Thyroid gland (tissue), 4 donors: ENCODE measurements at regions not wholly inside any gene's neighbourhood (a gene's known extent, or its start where the extent isn't known, plus 50 kb on each side); places are given as distances from the start of the nearest gene placed in this dataset.

Source experiments
- DNase-seq, 2 donors: peaks; one replicate each; pipeline ENCODE4 v3.0.0-alpha.2; 2019
- H3K27ac ChIP-seq, 3 donors: fragments of 200-600 bp; sonication (generic); 1 replicate in 2 of 3; 2 replicates in 1 of 3; pipeline ENCODE4 v1.5.1; 2016 to 2019; ENCODE audit warnings: mild to moderate bottlenecking in 1 of 3, moderate library complexity in 1 of 3
- H3K27me3 ChIP-seq: fragments of 200-600 bp; sonication (generic); one replicate; pipeline ENCODE4 v1.5.1; 2019
- H3K36me3 ChIP-seq, 2 donors: fragments of 200-600 bp; sonication (generic); one replicate each; pipeline ENCODE4 v1.5.1; 2016 to 2019
- H3K4me1 ChIP-seq, 2 donors: fragments of 200-600 bp; sonication (generic); one replicate each; pipeline ENCODE4 v1.5.1; 2017 to 2019
- H3K4me3 ChIP-seq, 3 donors: fragments of 200-600 bp; sonication (generic); replicated peaks in 1 of 3; 1 replicate in 2 of 3; 2 replicates in 1 of 3; pipeline ENCODE4 v1.5.1; 2016; ENCODE audit warnings: mild to moderate bottlenecking in 1 of 3
- H3K9me3 ChIP-seq: fragments of 200-600 bp; sonication (generic); one replicate; pipeline ENCODE4 v1.5.1; 2017
- CTCF ChIP-seq, 6 experiments: fragments of 200-600 bp in 3 of 6; fragments of 450-650 bp in 3 of 6; sonication (generic) in 3 of 6; IDR thresholded peaks; one replicate each; pipeline ENCODE4 v1.5.1; 2016 to 2019; ENCODE audit warnings: antibody characterized with exemption in 6 of 6, mild to moderate bottlenecking in 2 of 6, inconsistent platforms in 1 of 6, moderate library complexity in 1 of 6
- POLR2A ChIP-seq, 2 donors: fragments of 450-650 bp; IDR thresholded peaks; one replicate each; pipeline ENCODE4 v1.6.1; 2017; ENCODE audit warnings: antibody characterized with exemption in 2 of 2, mild to moderate bottlenecking in 2 of 2, moderate library complexity in 1 of 2
- WGBS, 2 donors: methylation state at CpG; one replicate each; pipeline ENCODE4 v1.1.5; 2017; 5-methylcytosine and 5-hydroxymethylcytosine counted together
- intact Hi-C: fragments of 100-400 bp; cut with DNase I; formaldehyde crosslinking; loops from one replicate; pipeline ENCODE4 v1.15.1; 2023

GRCh38 chr2:235274023-235274422 is 219.8 kb upstream of the AGAP1 start:
- no peaks in the 10 kb centered on the region for H3K9me3 ChIP-seq
- TF ChIP-seq CTCF (IDR thresholded peaks at IDR 0.05), result no peak
- TF ChIP-seq POLR2A (IDR thresholded peaks at IDR 0.05), result no peak
- intact Hi-C loops, result no loop called here
- no peaks in the 10 kb centered on the region for H3K4me1 ChIP-seq
- DNase-seq, result no peak
- no peaks in the 10 kb centered on the region for H3K36me3 ChIP-seq
- no peak overlapping the region for H3K4me3 ChIP-seq
- 65 to 73% methylated on average over 2 of the region's 2 CpGs for WGBS, 2 donors
- no peak overlapping the region for H3K27ac ChIP-seq
- no peaks in the 10 kb centered on the region for H3K27me3 ChIP-seq

- Histone ChIP-seq H3K27me3 (no peaks in the 10 kb centered on the region), H3K4me3 (no peak overlapping the region), H3K4me1 (no peaks in the 10 kb centered on the region), H3K27ac (no peak overlapping the region), H3K9me3 (no peaks in the 10 kb centered on the region), H3K36me3 (no peaks in the 10 kb centered on the region)
- DNase-seq, result no peak
- intact Hi-C loops, result no loop called here
- TF ChIP-seq POLR2A (IDR thresholded peaks at IDR 0.05) (no peak), CTCF (IDR thresholded peaks at IDR 0.05) (no peak)
- 86 to 94% methylated on average over 3 of the region's 3 CpGs for WGBS, 2 donors
These were observed 216.4 kb upstream of the AGAP1 start for GRCh38 chr2:235277485-235277884.

- no peaks in the 10 kb centered on the region for H3K9me3 ChIP-seq
- no peak for DNase-seq
- TF ChIP-seq POLR2A (IDR thresholded peaks at IDR 0.05), result no peak
- intact Hi-C loops, result no loop called here
- no peaks in the 10 kb centered on the region for H3K27me3 ChIP-seq
- H3K4me3 ChIP-seq, result no peak overlapping the region
- no peak overlapping the region for H3K27ac ChIP-seq
- H3K4me1 ChIP-seq, result no peaks in the 10 kb centered on the region
- WGBS, 2 donors, result 85 to 87% methylated on average over 6 of the region's 6 CpGs
- no peaks in the 10 kb centered on the region for H3K36me3 ChIP-seq
These were observed 215.0 kb upstream of the AGAP1 start for GRCh38 chr2:235278771-235279355.

- intact Hi-C loops, result no loop called here
- no peak for TF ChIP-seq POLR2A (IDR thresholded peaks at IDR 0.05)
- no peak for TF ChIP-seq CTCF (IDR thresholded peaks at IDR 0.05)
- Histone ChIP-seq H3K27ac (no peak overlapping the region), H3K4me1 (no peaks in the 10 kb centered on the region), H3K4me3 (no peak overlapping the region), H3K27me3 (no peaks in the 10 kb centered on the region), H3K36me3 (no peaks in the 10 kb centered on the region), H3K9me3 (no peaks in the 10 kb centered on the region)
- no peak for DNase-seq
- WGBS, 2 donors, result 86 to 100% methylated on average over 1 of the region's 1 CpG
These were observed 213.9 kb upstream of the AGAP1 start for GRCh38 chr2:235279965-235280364.

- H3K27me3 ChIP-seq, result no peaks in the 10 kb centered on the region
- DNase-seq, result no peak
- H3K27ac ChIP-seq, result no peak overlapping the region
- H3K36me3 ChIP-seq, result no peaks in the 10 kb centered on the region
- H3K9me3 ChIP-seq, result no peaks in the 10 kb centered on the region
- no peaks in the 10 kb centered on the region for H3K4me1 ChIP-seq
- TF ChIP-seq CTCF (IDR thresholded peaks at IDR 0.05), result no peak
- no peak for TF ChIP-seq POLR2A (IDR thresholded peaks at IDR 0.05)
- WGBS, 2 donors, result 76 to 93% methylated on average over 2 of the region's 2 CpGs
- intact Hi-C loops, result no loop called here
- no peak overlapping the region for H3K4me3 ChIP-seq
These were observed 210.6 kb upstream of the AGAP1 start for GRCh38 chr2:235283246-235283645.
